Hematopoietic multipotent progenitor cell treated with erythropoietin and hydrocortisone succinate and interleukin-3 and kit ligand, for 17 days (in vitro differentiated cells): ENCODE measurements at regions not wholly inside any gene's neighbourhood (a gene's known extent, or its start where the extent isn't known, plus 50 kb on each side); places are given as distances from the start of the nearest gene placed in this dataset.

Experiments
- DNase-seq: peaks from one replicate; pipeline ENCODE4 v3.0.0-alpha.2; 2015; ENCODE audit warnings: low spot score

- DNase-seq, result no peak
Observed at GRCh38 chr2:58667137-58667774, 426.1 kb upstream of the FANCL start.

- no peak for DNase-seq
Observed at GRCh38 chr2:58666323-58666970, 425.3 kb upstream of the FANCL start.

GRCh38 chr2:58665154-58665553, 424.0 kb upstream of the FANCL start:
- no peak for DNase-seq

- no peak for DNase-seq
Observed at GRCh38 chr2:58664523-58665151, 423.5 kb upstream of the FANCL start.

GRCh38 chr2:58660046-58660445, 418.9 kb upstream of the FANCL start:
- DNase-seq, result no peak

GRCh38 chr2:58655152-58655551, 414.0 kb upstream of the FANCL start:
- no peak for DNase-seq

GRCh38 chr2:58651930-58652329, 410.8 kb upstream of the FANCL start:
- DNase-seq, result no peak

- DNase-seq, result no peak
Observed at GRCh38 chr2:58650781-58651180, 409.7 kb upstream of the FANCL start.

- DNase-seq, result no peak
Observed at GRCh38 chr2:58649756-58650155, 408.6 kb upstream of the FANCL start.

- DNase-seq, result no peak
Observed at GRCh38 chr2:58645017-58645416, 403.9 kb upstream of the FANCL start.

GRCh38 chr2:58644451-58644850, 403.3 kb upstream of the FANCL start:
- DNase-seq, result no peak

GRCh38 chr2:58641001-58641400, 399.9 kb upstream of the FANCL start:
- DNase-seq, result no peak

GRCh38 chr2:58640042-58640441, 398.9 kb upstream of the FANCL start:
- DNase-seq, result no peak

- no peak for DNase-seq
Observed at GRCh38 chr2:58638256-58638805, 397.2 kb upstream of the FANCL start.

- no peak for DNase-seq
Observed at GRCh38 chr2:58636872-58637271, 395.7 kb upstream of the FANCL start.

- DNase-seq, result no peak
Observed at GRCh38 chr2:58635801-58636375, 394.8 kb upstream of the FANCL start.

GRCh38 chr2:58634653-58635370, 393.7 kb upstream of the FANCL start:
- no peak for DNase-seq

- no peak for DNase-seq
Observed at GRCh38 chr2:58633613-58634365, 392.7 kb upstream of the FANCL start.

GRCh38 chr2:58631986-58632385, 390.9 kb upstream of the FANCL start:
- DNase-seq, result no peak

GRCh38 chr2:58629545-58630119, 388.5 kb upstream of the FANCL start:
- DNase-seq, result no peak

GRCh38 chr2:58620896-58621295, 379.8 kb upstream of the FANCL start:
- DNase-seq, result no peak
